Brain microvascular endothelial cell (primary cell): ENCODE measurements at regions not wholly inside any gene's neighbourhood (a gene's known extent, or its start where the extent isn't known, plus 50 kb on each side); places are given as distances from the start of the nearest gene placed in this dataset.

Experiments
- DNase-seq: peaks from one replicate; pipeline ENCODE4 v3.0.0-alpha.2; 2020
- H3K27ac ChIP-seq: fragments of 250-450 bp; sonication (Bioruptor Pico); 2 replicates; pipeline ENCODE4 v1.5.1; 2020; ENCODE audit warnings: mild to moderate bottlenecking, moderate library complexity
- H3K27me3 ChIP-seq: fragments of 250-450 bp; sonication (Bioruptor Pico); replicated peaks from 2 replicates; pipeline ENCODE4 v1.5.1; 2020; ENCODE audit warnings: mild to moderate bottlenecking
- H3K36me3 ChIP-seq: fragments of 250-450 bp; sonication (Bioruptor Pico); replicated peaks from 2 replicates; pipeline ENCODE4 v1.5.1; 2020; ENCODE audit warnings: mild to moderate bottlenecking
- H3K4me3 ChIP-seq: 2 replicates; pipeline ENCODE4 v1.5.1; 2011; ENCODE audit warnings: low read depth, mild to moderate bottlenecking, control low read depth, low read length, moderate library complexity
- in situ Hi-C: cut with HindIII; loops from 2 replicates; pipeline ENCODE4 v1.10.0; 2017; ENCODE audit warnings: low sequenced_read_pairs, low pct_ligation_motif_present
- TF ChIP-seq, protein P1 (sequence below): IDR thresholded peaks from 2 replicates; pipeline ENCODE4 v1.5.1; 2011; ENCODE audit warnings: low read depth, mild to moderate bottlenecking, moderate library complexity, low read length, control low read depth, inconsistent platforms; ENCODE audit errors: missing control alignments

DNA sequence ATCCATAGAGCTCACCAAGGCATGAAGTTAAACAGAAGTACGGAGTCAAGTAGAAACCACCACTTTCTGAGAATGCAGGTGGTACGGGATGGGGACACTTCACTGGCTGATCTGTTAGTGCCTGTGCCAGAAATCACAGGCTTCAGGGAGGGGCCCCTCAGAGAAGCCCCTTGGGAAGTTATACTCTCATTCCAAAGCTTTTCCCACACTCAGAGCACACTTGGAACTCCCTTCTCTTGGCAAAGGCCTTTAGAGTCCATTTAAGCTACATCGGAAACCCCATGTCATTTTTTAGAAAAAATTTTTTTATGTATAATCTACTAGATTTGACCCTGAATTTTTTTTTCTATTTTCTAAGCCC is 80.7 kb upstream of the WASF3 start:
- in situ Hi-C loops, result loop anchor here (25.0 kb wide), 1 partner anchor 289 kb away; no protein-coding TSS in a partner anchor
- TF ChIP-seq, protein P1, sequence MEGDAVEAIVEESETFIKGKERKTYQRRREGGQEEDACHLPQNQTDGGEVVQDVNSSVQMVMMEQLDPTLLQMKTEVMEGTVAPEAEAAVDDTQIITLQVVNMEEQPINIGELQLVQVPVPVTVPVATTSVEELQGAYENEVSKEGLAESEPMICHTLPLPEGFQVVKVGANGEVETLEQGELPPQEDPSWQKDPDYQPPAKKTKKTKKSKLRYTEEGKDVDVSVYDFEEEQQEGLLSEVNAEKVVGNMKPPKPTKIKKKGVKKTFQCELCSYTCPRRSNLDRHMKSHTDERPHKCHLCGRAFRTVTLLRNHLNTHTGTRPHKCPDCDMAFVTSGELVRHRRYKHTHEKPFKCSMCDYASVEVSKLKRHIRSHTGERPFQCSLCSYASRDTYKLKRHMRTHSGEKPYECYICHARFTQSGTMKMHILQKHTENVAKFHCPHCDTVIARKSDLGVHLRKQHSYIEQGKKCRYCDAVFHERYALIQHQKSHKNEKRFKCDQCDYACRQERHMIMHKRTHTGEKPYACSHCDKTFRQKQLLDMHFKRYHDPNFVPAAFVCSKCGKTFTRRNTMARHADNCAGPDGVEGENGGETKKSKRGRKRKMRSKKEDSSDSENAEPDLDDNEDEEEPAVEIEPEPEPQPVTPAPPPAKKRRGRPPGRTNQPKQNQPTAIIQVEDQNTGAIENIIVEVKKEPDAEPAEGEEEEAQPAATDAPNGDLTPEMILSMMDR, result no peak
- no peak overlapping the region for H3K4me3 ChIP-seq
- no peak for DNase-seq
- no peaks in the 10 kb centered on the region for H3K27me3 ChIP-seq
- H3K27ac ChIP-seq, result no peak overlapping the region
- H3K36me3 ChIP-seq, result no peaks in the 10 kb centered on the region

DNA sequence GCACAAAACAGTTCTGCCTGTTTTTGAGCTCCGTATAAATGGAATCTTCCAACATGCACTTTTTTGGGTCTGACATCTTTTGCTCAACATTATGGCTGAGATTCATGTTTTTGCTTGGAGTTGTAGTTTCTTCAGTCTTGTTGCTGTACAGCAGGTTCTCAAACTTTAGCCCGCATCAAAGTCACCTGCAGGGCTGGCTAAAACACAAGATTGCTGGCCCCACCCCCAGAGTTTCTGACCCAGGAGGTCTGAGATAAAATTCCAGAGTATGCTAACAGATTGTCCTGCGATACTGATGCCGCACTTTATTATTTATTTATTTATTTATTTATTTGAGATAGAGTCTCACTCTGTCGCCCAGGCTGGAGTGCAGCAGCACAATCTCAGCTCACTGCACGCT is 79.8 kb upstream of the WASF3 start:
- Histone ChIP-seq H3K27ac (no peak overlapping the region), H3K27me3 (no peaks in the 10 kb centered on the region), H3K4me3 (no peak overlapping the region), H3K36me3 (no peaks in the 10 kb centered on the region)
- in situ Hi-C loops, result loop anchor here (25.0 kb wide), 1 partner anchor 290 kb away; no protein-coding TSS in a partner anchor
- DNase-seq, result no peak
- TF ChIP-seq, protein P1, result no peak

DNA sequence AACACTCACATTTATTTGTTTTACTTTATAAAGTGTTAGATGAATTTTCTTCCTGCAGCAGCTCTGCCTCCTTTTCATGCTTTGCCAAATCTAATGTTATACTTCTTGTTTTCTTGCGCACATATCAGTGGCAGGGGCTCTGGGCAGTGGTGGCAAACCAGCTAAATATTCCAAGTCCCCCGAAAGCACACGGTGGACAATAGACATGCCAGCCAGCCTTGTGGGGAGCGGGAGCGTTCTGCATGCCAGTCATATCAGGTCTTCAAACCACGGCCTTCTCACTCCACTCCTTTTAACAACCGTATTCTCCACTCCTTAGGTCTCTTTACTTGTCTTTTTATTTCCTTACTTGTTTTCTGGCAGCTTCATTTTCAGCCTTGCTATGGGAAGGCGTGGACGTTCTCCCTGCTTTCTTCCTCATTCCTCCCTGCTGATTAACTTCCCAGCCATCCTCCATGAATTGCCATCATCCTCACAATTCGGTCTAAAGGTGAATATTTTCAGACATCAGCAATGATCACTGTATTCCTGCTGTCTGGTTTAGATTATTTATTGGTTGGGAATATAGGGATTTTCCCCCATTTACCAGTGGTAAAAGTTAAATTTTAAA is 77.1 kb upstream of the WASF3 start:
- no peak overlapping the region for H3K4me3 ChIP-seq
- in situ Hi-C loops, result loop anchor here (25.0 kb wide), 1 partner anchor 293 kb away; no protein-coding TSS in a partner anchor

DNA sequence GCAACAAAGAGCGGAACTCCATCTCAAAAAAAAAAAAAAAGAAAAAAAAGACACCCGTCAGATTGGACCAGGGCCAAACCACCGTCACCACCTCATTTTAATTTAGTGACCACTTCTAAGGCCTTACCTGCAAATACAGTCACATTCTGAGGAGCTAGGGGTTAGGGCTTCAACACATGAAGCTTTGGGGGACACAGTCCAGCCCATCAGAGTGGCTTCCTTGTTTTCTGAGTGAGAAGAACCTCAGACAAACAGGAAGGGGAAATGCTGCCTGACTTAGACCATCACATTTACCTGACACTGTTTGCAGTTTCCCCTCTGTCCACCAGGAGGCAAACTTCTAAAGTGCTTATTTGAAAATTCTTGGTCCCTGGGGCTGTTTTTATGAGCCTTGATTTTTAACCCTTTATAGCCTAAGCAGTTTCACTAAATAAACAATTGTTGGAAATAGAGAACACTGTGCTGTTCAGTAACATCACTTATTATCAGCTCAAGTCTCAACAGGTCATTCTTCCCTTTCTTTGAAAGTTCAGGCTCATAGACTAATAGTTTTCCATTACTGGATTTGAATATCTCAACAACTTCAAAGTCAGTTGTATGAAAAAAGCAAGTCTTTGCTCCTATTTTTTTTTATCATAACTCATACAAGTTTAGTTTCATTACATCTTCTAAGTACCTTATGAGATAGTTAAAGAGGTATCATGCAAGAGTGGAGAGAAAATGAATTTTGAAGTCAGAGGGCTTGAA is 74.9 kb upstream of the WASF3 start:
- TF ChIP-seq, protein P1, result peak; percentile 90
- no peak overlapping the region for H3K4me3 ChIP-seq
- no peaks in the 10 kb centered on the region for H3K36me3 ChIP-seq
- in situ Hi-C loops, result loop anchor here (25.0 kb wide), 1 partner anchor 295 kb away; no protein-coding TSS in a partner anchor
- no peaks in the 10 kb centered on the region for H3K27me3 ChIP-seq
- H3K27ac ChIP-seq, result no peak overlapping the region
- DNase-seq, result peak; percentile 78

More for the DNA sequence above, 77.1 kb upstream of the WASF3 start:
- DNase-seq, result no peak
- Histone ChIP-seq H3K27me3 (no peaks in the 10 kb centered on the region), H3K27ac (no peak overlapping the region), H3K36me3 (no peaks in the 10 kb centered on the region)
- TF ChIP-seq, protein P1, result no peak

DNA sequence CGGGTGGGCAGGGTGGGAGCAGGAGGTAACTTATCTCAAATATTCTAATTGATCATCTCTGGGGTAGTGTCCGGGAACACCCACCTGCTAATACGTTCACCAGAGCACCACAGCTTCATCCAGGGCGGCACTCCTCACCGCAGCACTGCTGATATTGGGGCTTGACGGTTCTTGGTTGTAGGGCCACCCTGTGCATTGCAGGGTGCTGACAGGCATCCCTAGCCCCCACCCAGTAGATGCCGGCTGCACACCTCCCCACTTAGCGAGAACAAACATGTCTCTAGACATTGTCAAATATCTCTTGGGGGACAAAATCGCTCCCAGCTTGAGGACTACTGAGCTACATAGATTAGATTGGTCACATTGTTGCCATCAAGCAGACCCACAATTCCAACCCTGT is 73.9 kb upstream of the WASF3 start:
- TF ChIP-seq, protein P1, result no peak
- H3K36me3 ChIP-seq, result no peaks in the 10 kb centered on the region
- in situ Hi-C loops, result loop anchor here (25.0 kb wide), 1 partner anchor 296 kb away; no protein-coding TSS in a partner anchor

More for the DNA sequence above, 73.9 kb upstream of the WASF3 start:
- no peak for DNase-seq
- no peak overlapping the region for H3K27ac ChIP-seq
- H3K4me3 ChIP-seq, result no peak overlapping the region
- H3K27me3 ChIP-seq, result no peaks in the 10 kb centered on the region
